B cell (primary cell): ENCODE measurements at regions not wholly inside any gene's neighbourhood (a gene's known extent, or its start where the extent isn't known, plus 50 kb on each side); places are given as distances from the start of the nearest gene placed in this dataset.
"Not testable (repeated sequence)": the region's sequence is repeated elsewhere in the genome, so short reads cannot be mapped to it uniquely, and the experiment has no call there.

Experiments
- ATAC-seq: fragments of 200-7000 bp; cut with Tn5 transposase; one replicate; pipeline ENCODE4 v1.10.0; 2021; ENCODE audit warnings: low read depth, mild to moderate bottlenecking, moderate number of reproducible peaks, moderate library complexity
- CTCF ChIA-PET: fragments of 350-600 bp; sonication (Branson Sonifier 250); formaldehyde crosslinking; loops from one replicate; lab custom pipeline; 2021; ENCODE audit warnings: antibody characterized with exemption, inconsistent platforms; lab: Charles Lee
- POLR2A ChIA-PET: fragments of 350-600 bp; sonication (Branson Sonifier 250); formaldehyde crosslinking; loops from one replicate; lab custom pipeline; 2021; ENCODE audit warnings: antibody characterized with exemption; lab: Charles Lee
- DNase-seq: peaks from one replicate; pipeline ENCODE4 v3.0.0; 2013
- H2AFZ ChIP-seq: 2 replicates; pipeline ENCODE4 v1.6.1; 2012; ENCODE audit warnings: mild to moderate bottlenecking, low read depth, low read length; ENCODE audit not compliant: insufficient read depth, poor library complexity, severe bottlenecking
- H3K27ac ChIP-seq, 2 donors: 1 replicate in 1 of 2; 2 replicates in 1 of 2; pipeline ENCODE4 v1.5.1; 2012 to 2013; ENCODE audit warnings: low read length in 2 of 2, mild to moderate bottlenecking in 2 of 2, moderate library complexity in 1 of 2
- H3K27me3 ChIP-seq, 4 experiments: fragments of 200-600 bp in 1 of 4; sonication (generic) in 1 of 4; replicated peaks in 1 of 4; 1 replicate in 2 of 4; 2 replicates in 2 of 4; pipeline versions ENCODE4 v1.6.1 to v1.7.0; 2013 to 2016; ENCODE audit warnings: low read length in 3 of 4, mild to moderate bottlenecking in 2 of 4, mixed read lengths in 1 of 4, moderate library complexity in 1 of 4; ENCODE audit not compliant: insufficient read depth in 4 of 4, control insufficient read depth in 3 of 4; ENCODE audit errors: control extremely low read depth in 1 of 4
- H3K36me3 ChIP-seq, 2 experiments: replicated peaks in 1 of 2; 1 replicate in 1 of 2; 2 replicates in 1 of 2; pipeline versions ENCODE4 v1.6.1 to v1.7.1; 2013; ENCODE audit warnings: low read length in 1 of 2; ENCODE audit not compliant: insufficient read depth in 2 of 2, control insufficient read depth in 1 of 2; ENCODE audit errors: control extremely low read depth in 1 of 2, extremely low read depth in 1 of 2
- H3K4me1 ChIP-seq, 2 donors: fragments of 200-600 bp in 1 of 2; sonication (generic) in 1 of 2; 1 replicate in 1 of 2; 2 replicates in 1 of 2; pipeline versions ENCODE4 v1.5.1 to v1.6.1; 2013 to 2017; ENCODE audit warnings: low read length in 2 of 2; ENCODE audit not compliant: control insufficient read depth in 2 of 2, insufficient read depth in 2 of 2
- H3K4me2 ChIP-seq: replicated peaks from 2 replicates; pipeline ENCODE3; 2012; ENCODE audit warnings: mild to moderate bottlenecking, low read depth, low read length; ENCODE audit not compliant: poor library complexity, severe bottlenecking
- H3K4me3 ChIP-seq, 5 experiments: fragments of 200-600 bp in 1 of 5; sonication (generic) in 1 of 5; 1 replicate in 3 of 5; 2 replicates in 2 of 5; pipeline versions ENCODE4 v1.5.1 to v1.7.0; 2011 to 2016; ENCODE audit warnings: low read length in 4 of 5, mild to moderate bottlenecking in 4 of 5, low read depth in 2 of 5, control low read depth in 1 of 5, moderate library complexity in 1 of 5; ENCODE audit not compliant: insufficient read depth in 1 of 5; ENCODE audit errors: control extremely low read depth in 1 of 5, extremely low read depth in 1 of 5
- H3K79me2 ChIP-seq: fragments of 200-600 bp; sonication (generic); one replicate; pipeline ENCODE4 v1.6.0; 2016; ENCODE audit warnings: low read length; ENCODE audit not compliant: control insufficient read depth, insufficient read depth
- H3K9ac ChIP-seq: fragments of 200-600 bp; sonication (generic); 2 replicates; pipeline ENCODE4 v1.6.1; 2017; ENCODE audit warnings: mild to moderate bottlenecking, low read length, moderate library complexity
- H3K9me3 ChIP-seq, 3 donors: one replicate each; pipeline versions ENCODE4 v1.6.1 to v1.7.1; 2013; ENCODE audit warnings: low read length in 2 of 3; ENCODE audit not compliant: control insufficient read depth in 2 of 3, insufficient read depth in 1 of 3; ENCODE audit errors: control extremely low read depth in 1 of 3
- H4K20me1 ChIP-seq: 2 replicates; pipeline ENCODE4 v1.6.0; 2012; ENCODE audit warnings: mild to moderate bottlenecking, low read length; ENCODE audit not compliant: insufficient read depth, control insufficient read depth, poor library complexity, severe bottlenecking
- H3K27ac Mint-ChIP-seq: one replicate; pipeline ENCODE4 v1.8.0; 2021; ENCODE audit warnings: mixed read lengths
- H3K27me3 Mint-ChIP-seq: one replicate; pipeline ENCODE4 v1.8.0; 2021; ENCODE audit warnings: mixed read lengths
- H3K4me1 Mint-ChIP-seq: one replicate; pipeline ENCODE4 v1.8.0; 2021; ENCODE audit warnings: mixed read lengths
- H3K4me3 Mint-ChIP-seq: one replicate; pipeline ENCODE4 v1.8.0; 2021; ENCODE audit warnings: mixed read lengths
- H3K9me3 Mint-ChIP-seq: one replicate; pipeline ENCODE4 v1.8.0; 2022; ENCODE audit warnings: mixed read lengths; ENCODE audit not compliant: insufficient read depth
- CTCF ChIP-seq: fragments of 200-600 bp; IDR thresholded peaks from one replicate; pipeline ENCODE4 v1.8.0; 2022; ENCODE audit warnings: antibody characterized with exemption, mild to moderate bottlenecking
- EZH2 ChIP-seq: IDR thresholded peaks from 2 replicates; pipeline ENCODE4 v1.6.1; 2012; ENCODE audit warnings: borderline replicate concordance, low read depth, mild to moderate bottlenecking, moderate library complexity, low read length; ENCODE audit not compliant: insufficient read depth, poor library complexity, severe bottlenecking
- WGBS: methylation state at CpG from one replicate; pipeline ENCODE4 v1.1.5; 2013; ENCODE audit warnings: missing lambda C conversion rate; ENCODE audit not compliant: insufficient coverage; 5-methylcytosine and 5-hydroxymethylcytosine counted together
- intact Hi-C: fragments of 100-400 bp; cut with micrococcal nuclease; formaldehyde crosslinking; loops from one replicate; pipeline ENCODE4 v1.10.0; 2022

GRCh38 chr6:66499851-66500250 is 792.8 kb upstream of the EYS start:
- Histone ChIP-seq H4K20me1 (no peaks in the 10 kb centered on the region), H3K79me2 (no peaks in the 10 kb centered on the region), H3K4me2 (no peak overlapping the region), H2AFZ (no peak overlapping the region), H3K36me3 (no peaks in the 10 kb centered on the region), H3K27ac (no peak overlapping the region), H3K4me3 (no peak overlapping the region), H3K9ac (no peak overlapping the region), H3K9me3 (no peaks in the 10 kb centered on the region), H3K4me1 (no peaks in the 10 kb centered on the region), H3K27me3 (no peaks in the 10 kb centered on the region)
- H3K27me3 Mint-ChIP-seq, result no peaks in the 10 kb centered on the region
- H3K4me3 Mint-ChIP-seq, result no peak overlapping the region
- intact Hi-C loops, result no loop called here
- CTCF ChIA-PET, result interaction anchor here (0.5 kb wide), 1 partner anchor 839 kb away, joined by 3 read pairs; no protein-coding TSS in a partner anchor
- no peak for DNase-seq
- no peak for TF ChIP-seq EZH2
- TF ChIP-seq CTCF, result no peak
- POLR2A ChIA-PET, result no interaction called here
- 83% methylated on average over 1 of the region's 2 CpGs for WGBS
- H3K9me3 Mint-ChIP-seq, result peaks cover 2% of the 10 kb centered on the region
- no peaks in the 10 kb centered on the region for H3K4me1 Mint-ChIP-seq
- no peak for ATAC-seq
- H3K27ac Mint-ChIP-seq, result no peak overlapping the region

- Histone ChIP-seq H3K79me2 (no peaks in the 10 kb centered on the region), H3K4me2 (no peak overlapping the region), H3K9ac (no peak overlapping the region), H2AFZ (no peak overlapping the region), H3K4me1 (no peaks in the 10 kb centered on the region), H3K4me3 (no peak overlapping the region), H4K20me1 (no peaks in the 10 kb centered on the region), H3K27me3 (no peaks in the 10 kb centered on the region), H3K27ac (no peak overlapping the region), H3K9me3 (no peaks in the 10 kb centered on the region), H3K36me3 (no peaks in the 10 kb centered on the region)
- intact Hi-C loops, result no loop called here
- 80% methylated on average over 1 of the region's 2 CpGs for WGBS
- TF ChIP-seq CTCF, result no peak
- TF ChIP-seq EZH2, result no peak
- H3K9me3 Mint-ChIP-seq, result peaks cover 5% of the 10 kb centered on the region
- no peak for ATAC-seq
- no peaks in the 10 kb centered on the region for H3K4me1 Mint-ChIP-seq
- ChIA-PET POLR2A (no interaction called here), CTCF (no interaction called here)
- no peak for DNase-seq
- no peaks in the 10 kb centered on the region for H3K27me3 Mint-ChIP-seq
- no peak overlapping the region for H3K27ac Mint-ChIP-seq
- no peak overlapping the region for H3K4me3 Mint-ChIP-seq
These were observed 789.6 kb upstream of the EYS start for GRCh38 chr6:66496659-66497058.

GRCh38 chr6:66494643-66495042 is 787.6 kb upstream of the EYS start:
- intact Hi-C loops, H3K9me3 Mint-ChIP-seq, H2AFZ ChIP-seq, H3K79me2 ChIP-seq, H3K4me1 ChIP-seq, H3K27ac ChIP-seq, H3K4me2 ChIP-seq, H3K4me1 Mint-ChIP-seq, DNase-seq, CTCF ChIA-PET, H3K36me3 ChIP-seq, H3K27ac Mint-ChIP-seq, H3K4me3 Mint-ChIP-seq, H3K9ac ChIP-seq, H3K27me3 ChIP-seq, H3K4me3 ChIP-seq, H4K20me1 ChIP-seq, H3K9me3 ChIP-seq, POLR2A ChIA-PET, ATAC-seq, H3K27me3 Mint-ChIP-seq: not testable (repeated sequence)
- no CpG with 5 or more reads among the region's 2 CpGs for WGBS
